Right lobe of liver (tissue), 4 donors: ENCODE measurements at regions not wholly inside any gene's neighbourhood (a gene's known extent, or its start where the extent isn't known, plus 50 kb on each side); places are given as distances from the start of the nearest gene placed in this dataset.

Source experiments
- CTCF ChIP-seq, 4 donors: fragments of 200-600 bp in 3 of 4; fragments of 450-650 bp in 1 of 4; IDR thresholded peaks; one replicate each; pipeline versions ENCODE4 v1.5.1 to v1.8.0; 2016 to 2022; ENCODE audit warnings: antibody characterized with exemption in 4 of 4, mild to moderate bottlenecking in 2 of 4
- POLR2A ChIP-seq: fragments of 450-650 bp; IDR thresholded peaks from one replicate; pipeline ENCODE4 v1.6.1; 2017; ENCODE audit warnings: antibody characterized with exemption, mild to moderate bottlenecking
- donor health status: DM: no; HTN: no; CAD: no.
- donor health status: DM: no; HTN: no; CAD: no.
- donor health status: DM: no; HTN: yes; CAD: no.

GRCh38 chr4:148780426-148781005 is 338.3 kb upstream of the NR3C2 start:
- TF ChIP-seq POLR2A (no peak), CTCF (IDR thresholded peaks at IDR 0.05) (no peak)
